GM23338 (cell line): ENCODE measurements at regions not wholly inside any gene's neighbourhood (a gene's known extent, or its start where the extent isn't known, plus 50 kb on each side); places are given as distances from the start of the nearest gene placed in this dataset.

ENCODE experiments used
- ATAC-seq: fragments of 200-7000 bp; cut with Tn5 transposase; 3 replicates; pipeline ENCODE4 v1.9.1; 2020
- DNase-seq: peaks from one replicate; pipeline ENCODE4 v3.0.0-alpha.2; 2015; ENCODE audit warnings: low spot score
- H2AFZ ChIP-seq: fragments of 200-600 bp; sonication (generic); 2 replicates; pipeline ENCODE4 v1.8.0; 2016; ENCODE audit warnings: antibody characterized with exemption, mild to moderate bottlenecking, moderate library complexity
- H3F3A ChIP-seq: fragments of 200-600 bp; sonication (generic); replicated peaks from 2 replicates; pipeline ENCODE4 v1.8.0; 2017; ENCODE audit warnings: antibody characterized with exemption, mixed run types, low read depth
- H3K27ac ChIP-seq: fragments of 200-600 bp; sonication (generic); 2 replicates; pipeline ENCODE4 v1.6.1; 2016; ENCODE audit warnings: low read depth
- H3K27me3 ChIP-seq: fragments of 200-600 bp; sonication (generic); 2 replicates; pipeline ENCODE4 v1.8.0; 2016; ENCODE audit warnings: mild to moderate bottlenecking, mixed run types, moderate library complexity; ENCODE audit not compliant: insufficient read depth
- H3K36me3 ChIP-seq: fragments of 200-600 bp; sonication (generic); 2 replicates; pipeline ENCODE4 v1.8.0; 2016; ENCODE audit warnings: mild to moderate bottlenecking; ENCODE audit not compliant: insufficient read depth
- H3K4me1 ChIP-seq: fragments of 200-600 bp; sonication (generic); 2 replicates; pipeline ENCODE4 v1.8.0; 2016; ENCODE audit warnings: mild to moderate bottlenecking, moderate library complexity; ENCODE audit not compliant: insufficient read depth
- H3K4me2 ChIP-seq: fragments of 200-600 bp; sonication (generic); 2 replicates; pipeline ENCODE4 v1.7.1; 2017; ENCODE audit warnings: mixed run types
- H3K4me3 ChIP-seq: fragments of 200-600 bp; sonication (generic); 2 replicates; pipeline ENCODE4 v1.6.1; 2016; ENCODE audit warnings: mixed run types
- H3K79me2 ChIP-seq: fragments of 200-600 bp; sonication (generic); replicated peaks from 2 replicates; pipeline ENCODE4 v1.8.0; 2017; ENCODE audit warnings: mild to moderate bottlenecking; ENCODE audit not compliant: insufficient read depth
- H3K9me2 ChIP-seq: fragments of 200-600 bp; sonication (generic); 2 replicates; pipeline ENCODE4 v1.8.0; 2017; ENCODE audit not compliant: insufficient read depth
- H4K20me1 ChIP-seq: fragments of 200-600 bp; sonication (generic); replicated peaks from 2 replicates; pipeline ENCODE4 v1.8.0; 2017; ENCODE audit warnings: mild to moderate bottlenecking; ENCODE audit not compliant: insufficient read depth
- H3K27ac Mint-ChIP-seq: 2 replicates; pipeline ENCODE4 v1.8.0; 2020; ENCODE audit warnings: inconsistent platforms, mild to moderate bottlenecking, moderate library complexity, mixed read lengths
- H3K27me3 Mint-ChIP-seq: 3 replicates; pipeline ENCODE4 v1.8.0; 2022; ENCODE audit warnings: low read depth, mild to moderate bottlenecking, moderate library complexity, mixed read lengths, inconsistent platforms; ENCODE audit not compliant: insufficient read depth, poor library complexity
- H3K36me3 Mint-ChIP-seq: 3 replicates; pipeline ENCODE4 v1.8.0; 2021; ENCODE audit warnings: low read depth, mild to moderate bottlenecking, inconsistent platforms, moderate library complexity, mixed read lengths
- H3K4me1 Mint-ChIP-seq: 3 replicates; pipeline ENCODE4 v1.8.0; 2020; ENCODE audit warnings: mild to moderate bottlenecking, inconsistent platforms, mixed read lengths
- H3K4me3 Mint-ChIP-seq: 3 replicates; pipeline ENCODE4 v1.8.0; 2021; ENCODE audit warnings: moderate library complexity, mild to moderate bottlenecking, inconsistent platforms, mixed read lengths
- H3K9me3 Mint-ChIP-seq: 3 replicates; pipeline ENCODE4 v1.8.0; 2020; ENCODE audit warnings: moderate library complexity, mild to moderate bottlenecking, inconsistent platforms, mixed read lengths
- CREB1 ChIP-seq: fragments of 250-450 bp; sonication (Bioruptor Pico); IDR thresholded peaks from 2 replicates; pipeline ENCODE4 v1.5.0; 2020; ENCODE audit warnings: low read depth, mild to moderate bottlenecking, moderate library complexity
- CTCF ChIP-seq, 2 experiments: fragments of 200-600 bp in 1 of 2; sonication (generic) in 1 of 2; conservative IDR thresholded peaks; 2 replicates each; pipeline versions ENCODE4 v1.5.1 to v1.6.1; 2016 to 2017; ENCODE audit warnings: antibody characterized with exemption in 2 of 2, low read depth in 2 of 2, mild to moderate bottlenecking in 2 of 2, moderate library complexity in 1 of 2
- EZH2 ChIP-seq: fragments of 200-600 bp; sonication (generic); IDR thresholded peaks from one replicate; pipeline ENCODE4 v1.8.0; 2017; ENCODE audit warnings: antibody characterized with exemption, mild to moderate bottlenecking, low read depth; ENCODE audit not compliant: unreplicated experiment
- EZH2phosphoT487 ChIP-seq: fragments of 200-600 bp; sonication (generic); IDR thresholded peaks from one replicate; pipeline ENCODE4 v1.8.1; 2018; ENCODE audit warnings: antibody characterized with exemption; ENCODE audit not compliant: unreplicated experiment
- JUNB ChIP-seq: IDR thresholded peaks from one replicate; pipeline ENCODE4 v1.6.1; 2016; ENCODE audit warnings: antibody characterized with exemption; ENCODE audit not compliant: unreplicated experiment
- NANOG ChIP-seq: IDR thresholded peaks from 2 replicates; pipeline ENCODE4 v1.6.1; 2016; ENCODE audit warnings: antibody characterized with exemption, borderline replicate concordance
- POLR2AphosphoS5 ChIP-seq: IDR thresholded peaks from 2 replicates; pipeline ENCODE4 v1.6.1; 2016; ENCODE audit warnings: antibody characterized with exemption, low read depth
- REST ChIP-seq: IDR thresholded peaks from one replicate; pipeline ENCODE4 v1.6.1; 2018; ENCODE audit warnings: antibody characterized with exemption; ENCODE audit not compliant: unreplicated experiment
- STAT1 ChIP-seq: IDR thresholded peaks from one replicate; pipeline ENCODE4 v1.6.1; 2016; ENCODE audit warnings: antibody characterized with exemption; ENCODE audit not compliant: unreplicated experiment
- ZNF114 ChIP-seq: fragments of 250-450 bp; sonication (Bioruptor Pico); IDR thresholded peaks from 2 replicates; pipeline ENCODE4 v1.5.0; 2020; ENCODE audit warnings: mild to moderate bottlenecking, moderate library complexity
- ZNF331 ChIP-seq: fragments of 250-450 bp; sonication (Bioruptor Pico); IDR thresholded peaks from 2 replicates; pipeline ENCODE4 v1.5.0; 2020; ENCODE audit warnings: low read depth, mild to moderate bottlenecking, moderate library complexity
- TF ChIP-seq, protein P1 (sequence below): IDR thresholded peaks from 2 replicates; pipeline ENCODE4 v1.6.1; 2016; ENCODE audit warnings: antibody characterized with exemption
- TF ChIP-seq, protein P2 (sequence below): fragments of 250-450 bp; sonication (Bioruptor Pico); IDR thresholded peaks from 2 replicates; pipeline ENCODE4 v1.5.0; 2020; ENCODE audit warnings: mild to moderate bottlenecking, moderate library complexity

- Histone ChIP-seq H3K79me2 (no peaks in the 10 kb centered on the region), H4K20me1 (no peaks in the 10 kb centered on the region), H3K4me3 (no peak overlapping the region), H3K27me3 (no peaks in the 10 kb centered on the region), H3K27ac (no peak overlapping the region), H3K4me2 (no peak overlapping the region), H3K4me1 (peaks cover 55% of the 10 kb centered on the region), H2AFZ (no peak overlapping the region), H3F3A (no peaks in the 10 kb centered on the region), H3K9me2 (no peaks in the 10 kb centered on the region), H3K36me3 (no peaks in the 10 kb centered on the region)
- Mint-ChIP-seq H3K4me3 (no peak overlapping the region), H3K27ac (no peak overlapping the region), H3K4me1 (peaks cover 50% of the 10 kb centered on the region), H3K27me3 (peaks cover 2% of the 10 kb centered on the region), H3K36me3 (no peaks in the 10 kb centered on the region), H3K9me3 (no peaks in the 10 kb centered on the region)
- ATAC-seq, result no peak
- TF ChIP-seq STAT1, result no peak
- TF ChIP-seq CREB1, result no peak
- no peak for TF ChIP-seq EZH2phosphoT487
- TF ChIP-seq, protein P1, sequence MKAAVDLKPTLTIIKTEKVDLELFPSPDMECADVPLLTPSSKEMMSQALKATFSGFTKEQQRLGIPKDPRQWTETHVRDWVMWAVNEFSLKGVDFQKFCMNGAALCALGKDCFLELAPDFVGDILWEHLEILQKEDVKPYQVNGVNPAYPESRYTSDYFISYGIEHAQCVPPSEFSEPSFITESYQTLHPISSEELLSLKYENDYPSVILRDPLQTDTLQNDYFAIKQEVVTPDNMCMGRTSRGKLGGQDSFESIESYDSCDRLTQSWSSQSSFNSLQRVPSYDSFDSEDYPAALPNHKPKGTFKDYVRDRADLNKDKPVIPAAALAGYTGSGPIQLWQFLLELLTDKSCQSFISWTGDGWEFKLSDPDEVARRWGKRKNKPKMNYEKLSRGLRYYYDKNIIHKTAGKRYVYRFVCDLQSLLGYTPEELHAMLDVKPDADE, result no peak
- TF ChIP-seq NANOG, result no peak
- TF ChIP-seq ZNF114, result no peak
- TF ChIP-seq REST, result no peak
- no peak for TF ChIP-seq ZNF331 (CRISPR knock-in tag)
- TF ChIP-seq, protein P2, sequence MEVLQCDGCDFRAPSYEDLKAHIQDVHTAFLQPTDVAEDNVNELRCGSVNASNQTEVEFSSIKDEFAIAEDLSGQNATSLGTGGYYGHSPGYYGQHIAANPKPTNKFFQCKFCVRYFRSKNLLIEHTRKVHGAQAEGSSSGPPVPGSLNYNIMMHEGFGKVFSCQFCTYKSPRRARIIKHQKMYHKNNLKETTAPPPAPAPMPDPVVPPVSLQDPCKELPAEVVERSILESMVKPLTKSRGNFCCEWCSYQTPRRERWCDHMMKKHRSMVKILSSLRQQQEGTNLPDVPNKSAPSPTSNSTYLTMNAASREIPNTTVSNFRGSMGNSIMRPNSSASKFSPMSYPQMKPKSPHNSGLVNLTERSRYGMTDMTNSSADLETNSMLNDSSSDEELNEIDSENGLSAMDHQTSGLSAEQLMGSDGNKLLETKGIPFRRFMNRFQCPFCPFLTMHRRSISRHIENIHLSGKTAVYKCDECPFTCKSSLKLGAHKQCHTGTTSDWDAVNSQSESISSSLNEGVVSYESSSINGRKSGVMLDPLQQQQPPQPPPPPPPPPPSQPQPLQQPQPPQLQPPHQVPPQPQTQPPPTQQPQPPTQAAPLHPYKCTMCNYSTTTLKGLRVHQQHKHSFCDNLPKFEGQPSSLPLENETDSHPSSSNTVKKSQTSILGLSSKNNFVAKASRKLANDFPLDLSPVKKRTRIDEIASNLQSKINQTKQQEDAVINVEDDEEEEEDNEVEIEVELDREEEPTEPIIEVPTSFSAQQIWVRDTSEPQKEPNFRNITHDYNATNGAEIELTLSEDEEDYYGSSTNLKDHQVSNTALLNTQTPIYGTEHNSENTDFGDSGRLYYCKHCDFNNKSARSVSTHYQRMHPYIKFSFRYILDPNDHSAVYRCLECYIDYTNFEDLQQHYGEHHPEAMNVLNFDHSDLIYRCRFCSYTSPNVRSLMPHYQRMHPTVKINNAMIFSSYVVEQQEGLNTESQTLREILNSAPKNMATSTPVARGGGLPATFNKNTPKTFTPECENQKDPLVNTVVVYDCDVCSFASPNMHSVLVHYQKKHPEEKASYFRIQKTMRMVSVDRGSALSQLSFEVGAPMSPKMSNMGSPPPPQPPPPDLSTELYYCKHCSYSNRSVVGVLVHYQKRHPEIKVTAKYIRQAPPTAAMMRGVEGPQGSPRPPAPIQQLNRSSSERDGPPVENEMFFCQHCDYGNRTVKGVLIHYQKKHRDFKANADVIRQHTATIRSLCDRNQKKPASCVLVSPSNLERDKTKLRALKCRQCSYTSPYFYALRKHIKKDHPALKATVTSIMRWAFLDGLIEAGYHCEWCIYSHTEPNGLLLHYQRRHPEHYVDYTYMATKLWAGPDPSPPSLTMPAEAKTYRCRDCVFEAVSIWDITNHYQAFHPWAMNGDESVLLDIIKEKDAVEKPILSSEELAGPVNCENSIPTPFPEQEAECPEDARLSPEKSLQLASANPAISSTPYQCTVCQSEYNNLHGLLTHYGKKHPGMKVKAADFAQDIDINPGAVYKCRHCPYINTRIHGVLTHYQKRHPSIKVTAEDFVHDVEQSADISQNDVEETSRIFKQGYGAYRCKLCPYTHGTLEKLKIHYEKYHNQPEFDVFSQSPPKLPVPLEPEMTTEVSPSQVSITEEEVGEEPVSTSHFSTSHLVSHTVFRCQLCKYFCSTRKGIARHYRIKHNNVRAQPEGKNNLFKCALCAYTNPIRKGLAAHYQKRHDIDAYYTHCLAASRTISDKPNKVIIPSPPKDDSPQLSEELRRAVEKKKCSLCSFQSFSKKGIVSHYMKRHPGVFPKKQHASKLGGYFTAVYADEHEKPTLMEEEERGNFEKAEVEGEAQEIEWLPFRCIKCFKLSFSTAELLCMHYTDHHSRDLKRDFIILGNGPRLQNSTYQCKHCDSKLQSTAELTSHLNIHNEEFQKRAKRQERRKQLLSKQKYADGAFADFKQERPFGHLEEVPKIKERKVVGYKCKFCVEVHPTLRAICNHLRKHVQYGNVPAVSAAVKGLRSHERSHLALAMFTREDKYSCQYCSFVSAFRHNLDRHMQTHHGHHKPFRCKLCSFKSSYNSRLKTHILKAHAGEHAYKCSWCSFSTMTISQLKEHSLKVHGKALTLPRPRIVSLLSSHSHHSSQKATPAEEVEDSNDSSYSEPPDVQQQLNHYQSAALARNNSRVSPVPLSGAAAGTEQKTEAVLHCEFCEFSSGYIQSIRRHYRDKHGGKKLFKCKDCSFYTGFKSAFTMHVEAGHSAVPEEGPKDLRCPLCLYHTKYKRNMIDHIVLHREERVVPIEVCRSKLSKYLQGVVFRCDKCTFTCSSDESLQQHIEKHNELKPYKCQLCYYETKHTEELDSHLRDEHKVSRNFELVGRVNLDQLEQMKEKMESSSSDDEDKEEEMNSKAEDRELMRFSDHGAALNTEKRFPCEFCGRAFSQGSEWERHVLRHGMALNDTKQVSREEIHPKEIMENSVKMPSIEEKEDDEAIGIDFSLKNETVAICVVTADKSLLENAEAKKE, result no peak
- no peak for TF ChIP-seq POLR2AphosphoS5
- TF ChIP-seq CTCF (conservative IDR thresholded peaks at IDR 0.05; ENCODE audit: low read depth in 2 of 2), result no peak
- no peak for TF ChIP-seq JUNB
- no peak for TF ChIP-seq EZH2
- no peak for DNase-seq
Observed at GRCh38 chr2:215622837-215623236, 187.0 kb upstream of the FN1 start.
